Vagina (tissue), 2 donors: ENCODE measurements at regions not wholly inside any gene's neighbourhood (a gene's known extent, or its start where the extent isn't known, plus 50 kb on each side); places are given as distances from the start of the nearest gene placed in this dataset.

ENCODE experiments used
- DNase-seq, 2 donors: peaks; one replicate each; pipeline ENCODE4 v3.0.0-alpha.2; 2017; ENCODE audit errors: extremely low spot score in 2 of 2
- H3K27ac ChIP-seq: fragments of 200-600 bp; sonication (generic); one replicate; pipeline ENCODE4 v1.5.1; 2019
- H3K27me3 ChIP-seq: fragments of 200-600 bp; sonication (generic); one replicate; pipeline ENCODE4 v1.5.1; 2019
- H3K36me3 ChIP-seq, 2 donors: fragments of 200-600 bp; sonication (generic); one replicate each; pipeline ENCODE4 v1.5.1; 2017 to 2019
- H3K4me1 ChIP-seq: fragments of 200-600 bp; sonication (generic); one replicate; pipeline ENCODE4 v1.5.1; 2019
- H3K4me3 ChIP-seq, 2 donors: fragments of 200-600 bp; sonication (generic); 1 replicate in 1 of 2; 2 replicates in 1 of 2; pipeline ENCODE4 v1.5.1; 2016 to 2019
- H3K9me3 ChIP-seq: fragments of 200-600 bp; sonication (generic); one replicate; pipeline ENCODE4 v1.5.1; 2019
- CTCF ChIP-seq, 3 experiments: fragments of 450-650 bp in 2 of 3; fragments of 200-600 bp in 1 of 3; sonication (generic) in 1 of 3; IDR thresholded peaks; one replicate each; pipeline ENCODE4 v1.5.1; 2017 to 2019; ENCODE audit warnings: antibody characterized with exemption in 3 of 3, mild to moderate bottlenecking in 2 of 3, moderate library complexity in 2 of 3
- POLR2A ChIP-seq, 2 donors: fragments of 450-650 bp; IDR thresholded peaks; one replicate each; pipeline ENCODE4 v1.6.1; 2017; ENCODE audit warnings: antibody characterized with exemption in 2 of 2, mild to moderate bottlenecking in 2 of 2, moderate library complexity in 2 of 2
- POLR2AphosphoS5 ChIP-seq, 2 donors: sonication (generic); formaldehyde crosslinking; IDR thresholded peaks; one replicate each; pipeline ENCODE4 v1.9.0; 2017; ENCODE audit warnings: antibody characterized with exemption in 2 of 2, mild to moderate bottlenecking in 2 of 2, low read depth in 1 of 2; ENCODE audit not compliant: insufficient read depth in 1 of 2
- intact Hi-C: fragments of 100-400 bp; cut with DNase I; formaldehyde crosslinking; loops from one replicate; pipeline ENCODE4 v1.15.1; 2023

- Histone ChIP-seq H3K9me3 (no peaks in the 10 kb centered on the region), H3K4me3 (no peak overlapping the region), H3K4me1 (no peaks in the 10 kb centered on the region), H3K36me3 (no peaks in the 10 kb centered on the region), H3K27me3 (no peaks in the 10 kb centered on the region), H3K27ac (no peak overlapping the region)
- no peak for TF ChIP-seq POLR2A (IDR thresholded peaks at IDR 0.05)
- no peak for TF ChIP-seq POLR2AphosphoS5 (IDR thresholded peaks at IDR 0.05; ENCODE audit: insufficient read depth in 1 of 2, low read depth in 1 of 2)
- no peak for TF ChIP-seq CTCF (IDR thresholded peaks at IDR 0.05)
- DNase-seq: no peak
- intact Hi-C loops: no loop called here
These were observed 69.6 kb upstream of the PJA2 start for GRCh38 chr5:109479260-109479860.

- no peaks in the 10 kb centered on the region for H3K36me3 ChIP-seq
These were observed 69.1 kb upstream of the PJA2 start for GRCh38 chr5:109478830-109479229.

GRCh38 chr5:109476292-109476691 lies 66.5 kb upstream of the PJA2 start:
- DNase-seq: no peak
- TF ChIP-seq POLR2A (IDR thresholded peaks at IDR 0.05) (no peak), POLR2AphosphoS5 (IDR thresholded peaks at IDR 0.05; ENCODE audit: insufficient read depth in 1 of 2, low read depth in 1 of 2) (no peak), CTCF (IDR thresholded peaks at IDR 0.05) (no peak)
- H3K36me3 ChIP-seq: no peaks in the 10 kb centered on the region
- no peak overlapping the region for H3K27ac ChIP-seq
- no peaks in the 10 kb centered on the region for H3K9me3 ChIP-seq
- no peaks in the 10 kb centered on the region for H3K27me3 ChIP-seq
- no peak overlapping the region for H3K4me3 ChIP-seq
- intact Hi-C loops: no loop called here
- no peaks in the 10 kb centered on the region for H3K4me1 ChIP-seq

More at GRCh38 chr5:109478830-109479229, 69.1 kb upstream of the PJA2 start:
- H3K4me1 ChIP-seq: no peaks in the 10 kb centered on the region
- no peak overlapping the region for H3K4me3 ChIP-seq
- intact Hi-C loops: no loop called here
- TF ChIP-seq POLR2A (IDR thresholded peaks at IDR 0.05): no peak
- H3K9me3 ChIP-seq: no peaks in the 10 kb centered on the region
- DNase-seq: no peak
- H3K27me3 ChIP-seq: no peaks in the 10 kb centered on the region
- H3K27ac ChIP-seq: no peak overlapping the region

- TF ChIP-seq CTCF (IDR thresholded peaks at IDR 0.05): no peak
- TF ChIP-seq POLR2A (IDR thresholded peaks at IDR 0.05): no peak
- TF ChIP-seq POLR2AphosphoS5 (IDR thresholded peaks at IDR 0.05; ENCODE audit: insufficient read depth in 1 of 2, low read depth in 1 of 2): no peak
These were observed 60.3 kb upstream of the PJA2 start for GRCh38 chr5:109469896-109470662.

GRCh38 chr5:109468737-109469420 lies 59.1 kb upstream of the PJA2 start:
- intact Hi-C loops: no loop called here
- no peak overlapping the region for H3K4me3 ChIP-seq
- no peaks in the 10 kb centered on the region for H3K9me3 ChIP-seq
- H3K27me3 ChIP-seq: no peaks in the 10 kb centered on the region
- no peak overlapping the region for H3K27ac ChIP-seq
- peak in 1 of 2 donors; percentile 92 for DNase-seq
- peak in 1 of 2 donors; percentile 73 for TF ChIP-seq POLR2AphosphoS5 (IDR thresholded peaks at IDR 0.05; ENCODE audit: insufficient read depth in 1 of 2, low read depth in 1 of 2)
- no peak for TF ChIP-seq POLR2A (IDR thresholded peaks at IDR 0.05)
- peak; percentile 18 to 62 (median 26) for TF ChIP-seq CTCF (IDR thresholded peaks at IDR 0.05)
- H3K36me3 ChIP-seq: no peaks in the 10 kb centered on the region
- H3K4me1 ChIP-seq: peaks cover 7% of the 10 kb centered on the region

More at GRCh38 chr5:109469896-109470662, 60.3 kb upstream of the PJA2 start:
- Histone ChIP-seq H3K9me3 (no peaks in the 10 kb centered on the region), H3K27me3 (no peaks in the 10 kb centered on the region), H3K4me1 (peaks cover 7% of the 10 kb centered on the region), H3K27ac (no peak overlapping the region), H3K36me3 (no peaks in the 10 kb centered on the region), H3K4me3 (no peak overlapping the region)
- intact Hi-C loops: no loop called here
- no peak for DNase-seq
